ENCODE measurements at regions not wholly inside any gene's neighbourhood (a gene's known extent, or its start where the extent isn't known, plus 50 kb on each side); places are given as distances from the start of the nearest gene placed in this dataset.

DNA sequence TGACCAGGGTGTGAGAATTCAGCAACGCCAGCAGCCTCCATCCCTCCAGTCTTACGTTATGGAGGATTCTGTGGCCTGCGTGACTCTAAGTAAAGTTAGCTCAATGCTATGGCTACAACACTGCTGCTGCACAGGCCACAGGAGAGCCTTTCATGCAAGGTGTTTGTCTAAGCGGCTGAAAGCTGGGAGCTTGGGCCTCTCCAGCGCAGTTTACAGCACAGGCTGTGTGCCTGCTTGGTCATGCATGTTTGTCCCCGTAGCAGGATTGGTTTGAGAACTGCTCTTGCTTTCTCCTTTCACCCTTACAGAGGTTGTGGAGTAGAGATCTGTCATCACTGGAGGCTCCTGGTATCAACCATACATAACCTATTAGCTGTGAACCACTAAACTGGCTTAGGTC, 113.1 kb upstream of the TMCC3 start:
- Histone ChIP-seq H3K36me3 (no peaks in the 10 kb centered on the region), H3K27ac (no peak overlapping the region), H3K9me3 (no peaks in the 10 kb centered on the region), H3K4me1 (peaks cover 0 to 10% of the 10 kb centered on the region in 2 donors), H3K27me3 (no peaks in the 10 kb centered on the region), H3K4me3 (no peak overlapping the region)
- intact Hi-C loops (cut with DNase I) = loop anchor here (5.0 kb wide), 1 partner anchor 216 kb away; no protein-coding TSS in a partner anchor
- DNase-seq (ENCODE audit: low spot score in 2 of 2) = no peak
- no peak for TF ChIP-seq CTCF (IDR thresholded peaks at IDR 0.05)

- no peak for TF ChIP-seq CTCF (IDR thresholded peaks at IDR 0.05)
- DNase-seq (ENCODE audit: low spot score in 2 of 2) = no peak
- Histone ChIP-seq H3K27ac (no peak overlapping the region), H3K9me3 (no peaks in the 10 kb centered on the region), H3K27me3 (no peaks in the 10 kb centered on the region), H3K4me3 (no peak overlapping the region), H3K4me1 (peaks cover 0 to 6% of the 10 kb centered on the region in 2 donors), H3K36me3 (no peaks in the 10 kb centered on the region)
- intact Hi-C loops (cut with DNase I) = loop anchor here (5.0 kb wide), 1 partner anchor 216 kb away; no protein-coding TSS in a partner anchor
Measured at GRCh38 chr12:94762943-94763342, 112.6 kb upstream of the TMCC3 start.

DNA sequence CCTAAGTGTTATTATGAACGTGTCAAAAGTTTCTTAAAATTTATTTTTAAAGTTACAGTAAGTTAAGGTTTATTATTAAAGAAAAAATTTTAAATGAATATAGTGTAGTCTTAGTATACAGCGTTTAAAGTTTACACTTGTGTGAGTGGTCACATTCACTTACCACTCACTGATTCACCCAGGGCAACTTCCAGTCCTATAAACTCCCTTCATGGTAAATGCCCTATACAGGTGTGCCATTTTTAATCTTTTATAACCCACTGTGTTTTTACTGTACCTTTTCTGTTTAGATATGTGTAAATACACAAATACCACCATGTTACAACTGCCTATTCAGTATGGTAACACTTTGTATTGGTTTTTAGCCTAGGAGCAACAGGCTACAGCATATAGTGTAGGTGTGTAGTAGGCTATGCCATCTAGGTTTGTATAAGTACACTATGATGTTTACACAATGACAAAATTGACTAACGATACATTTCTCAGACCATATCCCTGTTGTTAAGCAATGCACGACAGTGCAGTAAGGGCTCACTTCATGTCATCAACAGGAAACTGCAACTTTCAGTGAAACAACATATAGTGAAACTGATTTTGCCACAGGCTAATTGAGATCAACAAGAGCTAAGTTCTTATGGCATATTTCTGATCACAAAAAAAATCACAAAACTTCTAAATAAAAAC, 112.0 kb upstream of the TMCC3 start:
- H3K36me3 ChIP-seq = no peaks in the 10 kb centered on the region
- no peak for TF ChIP-seq CTCF (IDR thresholded peaks at IDR 0.05)
- H3K9me3 ChIP-seq = no peaks in the 10 kb centered on the region
- H3K27me3 ChIP-seq = no peaks in the 10 kb centered on the region
- H3K27ac ChIP-seq = no peak overlapping the region
- no peak overlapping the region for H3K4me3 ChIP-seq
- intact Hi-C loops (cut with DNase I) = loop anchor here (5.0 kb wide), 1 partner anchor 215 kb away; no protein-coding TSS in a partner anchor
- peaks cover 0 to under 1% of the 10 kb centered on the region in 2 donors for H3K4me1 ChIP-seq
- DNase-seq (ENCODE audit: low spot score in 2 of 2) = no peak

- Histone ChIP-seq H3K4me1 (no peaks in the 10 kb centered on the region), H3K9me3 (no peaks in the 10 kb centered on the region), H3K36me3 (no peaks in the 10 kb centered on the region), H3K27ac (no peak overlapping the region), H3K27me3 (no peaks in the 10 kb centered on the region), H3K4me3 (no peak overlapping the region)
- TF ChIP-seq CTCF (IDR thresholded peaks at IDR 0.05) = no peak
- intact Hi-C loops (cut with DNase I) = loop anchor here (5.0 kb wide), 1 partner anchor 214 kb away; no protein-coding TSS in a partner anchor
- DNase-seq (ENCODE audit: low spot score in 2 of 2) = no peak
Measured at GRCh38 chr12:94761559-94761958, 111.2 kb upstream of the TMCC3 start.

DNA sequence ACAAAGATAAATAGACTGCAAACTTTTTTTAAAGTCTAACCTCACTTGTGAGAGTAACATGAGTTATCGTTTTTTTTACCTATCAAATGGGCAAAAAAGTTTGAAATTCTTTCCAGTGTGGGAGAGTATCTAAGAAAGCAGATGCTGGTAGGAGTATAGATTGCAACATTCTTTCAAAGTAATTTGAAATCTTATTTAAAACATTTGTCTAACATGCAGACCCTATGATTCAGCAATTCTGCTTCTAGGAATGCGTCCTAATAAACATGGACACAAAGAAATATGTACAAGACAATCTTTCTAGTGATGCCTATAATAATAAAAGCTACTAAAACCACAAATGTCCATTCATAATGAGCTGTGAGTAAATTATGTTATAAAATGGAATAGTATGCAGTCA, 110.4 kb upstream of the TMCC3 start:
- TF ChIP-seq CTCF (IDR thresholded peaks at IDR 0.05) = no peak
- Histone ChIP-seq H3K36me3 (no peaks in the 10 kb centered on the region), H3K4me3 (no peak overlapping the region), H3K27me3 (no peaks in the 10 kb centered on the region), H3K4me1 (no peaks in the 10 kb centered on the region), H3K27ac (no peak overlapping the region), H3K9me3 (no peaks in the 10 kb centered on the region)
- intact Hi-C loops (cut with DNase I) = loop anchor here (5.0 kb wide), 1 partner anchor 213 kb away; no protein-coding TSS in a partner anchor
- DNase-seq (ENCODE audit: low spot score in 2 of 2) = no peak

All from ascending aorta (tissue), 2 donors.